B cell (primary cell): ENCODE measurements at regions not wholly inside any gene's neighbourhood (a gene's known extent, or its start where the extent isn't known, plus 50 kb on each side); places are given as distances from the start of the nearest gene placed in this dataset.

Experiments
- ATAC-seq: fragments of 200-7000 bp; cut with Tn5 transposase; one replicate; pipeline ENCODE4 v1.10.0; 2021; ENCODE audit warnings: low read depth, mild to moderate bottlenecking, moderate number of reproducible peaks, moderate library complexity
- CTCF ChIA-PET: fragments of 350-600 bp; sonication (Branson Sonifier 250); formaldehyde crosslinking; loops from one replicate; lab custom pipeline; 2021; ENCODE audit warnings: antibody characterized with exemption, inconsistent platforms; lab: Charles Lee
- POLR2A ChIA-PET: fragments of 350-600 bp; sonication (Branson Sonifier 250); formaldehyde crosslinking; loops from one replicate; lab custom pipeline; 2021; ENCODE audit warnings: antibody characterized with exemption; lab: Charles Lee
- DNase-seq: peaks from one replicate; pipeline ENCODE4 v3.0.0; 2013
- H2AFZ ChIP-seq: 2 replicates; pipeline ENCODE4 v1.6.1; 2012; ENCODE audit warnings: mild to moderate bottlenecking, low read depth, low read length; ENCODE audit not compliant: insufficient read depth, poor library complexity, severe bottlenecking
- H3K27ac ChIP-seq, 2 donors: 1 replicate in 1 of 2; 2 replicates in 1 of 2; pipeline ENCODE4 v1.5.1; 2012 to 2013; ENCODE audit warnings: low read length in 2 of 2, mild to moderate bottlenecking in 2 of 2, moderate library complexity in 1 of 2
- H3K27me3 ChIP-seq, 4 experiments: fragments of 200-600 bp in 1 of 4; sonication (generic) in 1 of 4; replicated peaks in 1 of 4; 1 replicate in 2 of 4; 2 replicates in 2 of 4; pipeline versions ENCODE4 v1.6.1 to v1.7.0; 2013 to 2016; ENCODE audit warnings: low read length in 3 of 4, mild to moderate bottlenecking in 2 of 4, mixed read lengths in 1 of 4, moderate library complexity in 1 of 4; ENCODE audit not compliant: insufficient read depth in 4 of 4, control insufficient read depth in 3 of 4; ENCODE audit errors: control extremely low read depth in 1 of 4
- H3K36me3 ChIP-seq, 2 experiments: replicated peaks in 1 of 2; 1 replicate in 1 of 2; 2 replicates in 1 of 2; pipeline versions ENCODE4 v1.6.1 to v1.7.1; 2013; ENCODE audit warnings: low read length in 1 of 2; ENCODE audit not compliant: insufficient read depth in 2 of 2, control insufficient read depth in 1 of 2; ENCODE audit errors: control extremely low read depth in 1 of 2, extremely low read depth in 1 of 2
- H3K4me1 ChIP-seq, 2 donors: fragments of 200-600 bp in 1 of 2; sonication (generic) in 1 of 2; 1 replicate in 1 of 2; 2 replicates in 1 of 2; pipeline versions ENCODE4 v1.5.1 to v1.6.1; 2013 to 2017; ENCODE audit warnings: low read length in 2 of 2; ENCODE audit not compliant: control insufficient read depth in 2 of 2, insufficient read depth in 2 of 2
- H3K4me2 ChIP-seq: replicated peaks from 2 replicates; pipeline ENCODE3; 2012; ENCODE audit warnings: mild to moderate bottlenecking, low read depth, low read length; ENCODE audit not compliant: poor library complexity, severe bottlenecking
- H3K4me3 ChIP-seq, 5 experiments: fragments of 200-600 bp in 1 of 5; sonication (generic) in 1 of 5; 1 replicate in 3 of 5; 2 replicates in 2 of 5; pipeline versions ENCODE4 v1.5.1 to v1.7.0; 2011 to 2016; ENCODE audit warnings: low read length in 4 of 5, mild to moderate bottlenecking in 4 of 5, low read depth in 2 of 5, control low read depth in 1 of 5, moderate library complexity in 1 of 5; ENCODE audit not compliant: insufficient read depth in 1 of 5; ENCODE audit errors: control extremely low read depth in 1 of 5, extremely low read depth in 1 of 5
- H3K79me2 ChIP-seq: fragments of 200-600 bp; sonication (generic); one replicate; pipeline ENCODE4 v1.6.0; 2016; ENCODE audit warnings: low read length; ENCODE audit not compliant: control insufficient read depth, insufficient read depth
- H3K9ac ChIP-seq: fragments of 200-600 bp; sonication (generic); 2 replicates; pipeline ENCODE4 v1.6.1; 2017; ENCODE audit warnings: mild to moderate bottlenecking, low read length, moderate library complexity
- H3K9me3 ChIP-seq, 3 donors: one replicate each; pipeline versions ENCODE4 v1.6.1 to v1.7.1; 2013; ENCODE audit warnings: low read length in 2 of 3; ENCODE audit not compliant: control insufficient read depth in 2 of 3, insufficient read depth in 1 of 3; ENCODE audit errors: control extremely low read depth in 1 of 3
- H4K20me1 ChIP-seq: 2 replicates; pipeline ENCODE4 v1.6.0; 2012; ENCODE audit warnings: mild to moderate bottlenecking, low read length; ENCODE audit not compliant: insufficient read depth, control insufficient read depth, poor library complexity, severe bottlenecking
- H3K27ac Mint-ChIP-seq: one replicate; pipeline ENCODE4 v1.8.0; 2021; ENCODE audit warnings: mixed read lengths
- H3K27me3 Mint-ChIP-seq: one replicate; pipeline ENCODE4 v1.8.0; 2021; ENCODE audit warnings: mixed read lengths
- H3K4me1 Mint-ChIP-seq: one replicate; pipeline ENCODE4 v1.8.0; 2021; ENCODE audit warnings: mixed read lengths
- H3K4me3 Mint-ChIP-seq: one replicate; pipeline ENCODE4 v1.8.0; 2021; ENCODE audit warnings: mixed read lengths
- H3K9me3 Mint-ChIP-seq: one replicate; pipeline ENCODE4 v1.8.0; 2022; ENCODE audit warnings: mixed read lengths; ENCODE audit not compliant: insufficient read depth
- CTCF ChIP-seq: fragments of 200-600 bp; IDR thresholded peaks from one replicate; pipeline ENCODE4 v1.8.0; 2022; ENCODE audit warnings: antibody characterized with exemption, mild to moderate bottlenecking
- EZH2 ChIP-seq: IDR thresholded peaks from 2 replicates; pipeline ENCODE4 v1.6.1; 2012; ENCODE audit warnings: borderline replicate concordance, low read depth, mild to moderate bottlenecking, moderate library complexity, low read length; ENCODE audit not compliant: insufficient read depth, poor library complexity, severe bottlenecking
- whole genome bisulfite sequencing: methylation state at CpG from one replicate; pipeline ENCODE4 v1.1.5; 2013; ENCODE audit warnings: missing lambda C conversion rate; ENCODE audit not compliant: insufficient coverage; 5-methylcytosine and 5-hydroxymethylcytosine counted together
- intact Hi-C: fragments of 100-400 bp; cut with micrococcal nuclease; formaldehyde crosslinking; loops from one replicate; pipeline ENCODE4 v1.10.0; 2022

GRCh38 chr1:214103778-214104177 lies 116.0 kb downstream of the PROX1 start:
- DNase-seq (no peak), ATAC-seq (no peak)
- no peaks in the 10 kb centered on the region for H3K9me3 Mint-ChIP-seq
- H3K27ac Mint-ChIP-seq, result no peak overlapping the region
- WGBS, result 60% methylated on average over 1 of the region's 2 CpGs
- H3K36me3 ChIP-seq, result no peaks in the 10 kb centered on the region
- no peaks in the 10 kb centered on the region for H3K4me1 Mint-ChIP-seq
- H4K20me1 ChIP-seq, result no peaks in the 10 kb centered on the region
- no peak overlapping the region for H3K4me3 Mint-ChIP-seq
- no peak overlapping the region for H3K4me2 ChIP-seq
- CTCF ChIA-PET, result no interaction called here
- H3K27ac ChIP-seq, result no peak overlapping the region
- peaks cover 10% of the 10 kb centered on the region for H3K27me3 Mint-ChIP-seq
- intact Hi-C loops, result no loop called here
- no peak overlapping the region for H3K9ac ChIP-seq
- H3K4me3 ChIP-seq, result no peak overlapping the region
- POLR2A ChIA-PET, result no interaction called here
- no peak overlapping the region for H2AFZ ChIP-seq
- no peaks in the 10 kb centered on the region for H3K4me1 ChIP-seq
- TF ChIP-seq CTCF, result no peak
- TF ChIP-seq EZH2, result no peak
- H3K79me2 ChIP-seq, result no peaks in the 10 kb centered on the region
- no peaks in the 10 kb centered on the region for H3K27me3 ChIP-seq
- H3K9me3 ChIP-seq, result peaks cover 0 to 4% (median 0%) of the 10 kb centered on the region in 3 donors

- no peaks in the 10 kb centered on the region for H3K9me3 Mint-ChIP-seq
- Histone ChIP-seq H3K4me3 (no peak overlapping the region), H3K9ac (no peak overlapping the region), H3K9me3 (peaks cover 0 to 4% (median 0%) of the 10 kb centered on the region in 3 donors), H2AFZ (no peak overlapping the region), H3K27ac (no peak overlapping the region), H3K36me3 (no peaks in the 10 kb centered on the region), H4K20me1 (no peaks in the 10 kb centered on the region), H3K4me2 (no peak overlapping the region), H3K4me1 (no peaks in the 10 kb centered on the region), H3K79me2 (no peaks in the 10 kb centered on the region), H3K27me3 (no peaks in the 10 kb centered on the region)
- H3K4me3 Mint-ChIP-seq, result no peak overlapping the region
- H3K27me3 Mint-ChIP-seq, result peaks cover 12% of the 10 kb centered on the region
- ATAC-seq (no peak), DNase-seq (no peak)
- ChIA-PET POLR2A (no interaction called here), CTCF (no interaction called here)
- no peak overlapping the region for H3K27ac Mint-ChIP-seq
- intact Hi-C loops, result no loop called here
- H3K4me1 Mint-ChIP-seq, result no peaks in the 10 kb centered on the region
- TF ChIP-seq CTCF, result no peak
- TF ChIP-seq EZH2, result no peak
- WGBS, result 89% methylated on average over 4 of the region's 9 CpGs
Measured at GRCh38 chr1:214106375-214106774, 118.6 kb downstream of the PROX1 start.
